ENCODE measurements at regions not wholly inside any gene's neighbourhood (a gene's known extent, or its start where the extent isn't known, plus 50 kb on each side); places are given as distances from the start of the nearest gene placed in this dataset.

GRCh38 chr4:54585321-54586000 is 72.3 kb upstream of the KIT start:
- TF ChIP-seq, protein P1, sequence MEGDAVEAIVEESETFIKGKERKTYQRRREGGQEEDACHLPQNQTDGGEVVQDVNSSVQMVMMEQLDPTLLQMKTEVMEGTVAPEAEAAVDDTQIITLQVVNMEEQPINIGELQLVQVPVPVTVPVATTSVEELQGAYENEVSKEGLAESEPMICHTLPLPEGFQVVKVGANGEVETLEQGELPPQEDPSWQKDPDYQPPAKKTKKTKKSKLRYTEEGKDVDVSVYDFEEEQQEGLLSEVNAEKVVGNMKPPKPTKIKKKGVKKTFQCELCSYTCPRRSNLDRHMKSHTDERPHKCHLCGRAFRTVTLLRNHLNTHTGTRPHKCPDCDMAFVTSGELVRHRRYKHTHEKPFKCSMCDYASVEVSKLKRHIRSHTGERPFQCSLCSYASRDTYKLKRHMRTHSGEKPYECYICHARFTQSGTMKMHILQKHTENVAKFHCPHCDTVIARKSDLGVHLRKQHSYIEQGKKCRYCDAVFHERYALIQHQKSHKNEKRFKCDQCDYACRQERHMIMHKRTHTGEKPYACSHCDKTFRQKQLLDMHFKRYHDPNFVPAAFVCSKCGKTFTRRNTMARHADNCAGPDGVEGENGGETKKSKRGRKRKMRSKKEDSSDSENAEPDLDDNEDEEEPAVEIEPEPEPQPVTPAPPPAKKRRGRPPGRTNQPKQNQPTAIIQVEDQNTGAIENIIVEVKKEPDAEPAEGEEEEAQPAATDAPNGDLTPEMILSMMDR (IDR thresholded peaks at IDR 0.05; ENCODE audit: insufficient read depth, low read depth, low read length, missing control alignments), result no peak
- DNase-seq (ENCODE audit: low read depth), result peak; percentile 29
- no peak overlapping the region for H3K4me3 ChIP-seq (ENCODE audit: low read length)

DNA sequence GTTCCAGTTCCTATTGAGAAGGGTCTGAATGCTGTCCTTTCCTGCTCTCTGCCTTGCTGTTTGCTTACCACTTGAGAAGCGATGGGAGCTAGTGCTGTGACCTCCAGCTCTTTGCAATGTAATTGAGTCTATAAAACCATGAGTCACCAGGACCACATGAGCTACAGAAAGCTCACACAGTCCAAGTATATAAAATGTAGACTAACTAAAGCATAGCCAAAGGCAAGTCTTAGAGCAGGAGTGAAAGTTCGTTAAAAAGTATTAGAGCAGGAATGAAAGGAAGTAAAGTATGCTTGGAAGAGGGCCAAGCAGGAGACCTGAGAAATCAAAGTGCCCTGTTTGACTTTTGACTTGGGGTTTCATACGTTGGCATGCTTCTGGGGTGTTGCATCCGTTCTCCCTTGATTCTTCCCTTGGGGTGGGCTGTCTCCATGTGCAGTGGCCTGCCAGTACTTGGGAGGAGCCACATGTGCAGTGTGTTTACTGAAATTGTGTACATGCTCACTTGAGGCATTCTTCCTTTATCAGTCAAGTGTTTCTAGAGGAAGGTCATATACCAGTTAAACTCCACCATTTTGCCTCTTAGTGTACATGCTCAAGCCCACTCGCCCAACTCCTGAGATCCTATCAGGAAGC is 71.3 kb upstream of the KIT start:
- DNase-seq (ENCODE audit: low read depth), result peak; percentile 44
- TF ChIP-seq, protein P1 (IDR thresholded peaks at IDR 0.05; ENCODE audit: insufficient read depth, low read depth, low read length, missing control alignments), result no peak
- no peak overlapping the region for H3K4me3 ChIP-seq (ENCODE audit: low read length)

GRCh38 chr4:54587107-54587891 is 70.5 kb upstream of the KIT start:
- TF ChIP-seq, protein P1 (IDR thresholded peaks at IDR 0.05; ENCODE audit: insufficient read depth, low read depth, low read length, missing control alignments), result no peak
- no peak for DNase-seq (ENCODE audit: low read depth)
- H3K4me3 ChIP-seq (ENCODE audit: low read length), result no peak overlapping the region

GRCh38 chr4:54588404-54588803 is 69.4 kb upstream of the KIT start:
- DNase-seq (ENCODE audit: low read depth), result peak; percentile 85
- TF ChIP-seq, protein P1 (IDR thresholded peaks at IDR 0.05; ENCODE audit: insufficient read depth, low read depth, low read length, missing control alignments), result no peak
- H3K4me3 ChIP-seq (ENCODE audit: low read length), result no peak overlapping the region

GRCh38 chr4:54589586-54589985 is 68.2 kb upstream of the KIT start:
- no peak for DNase-seq (ENCODE audit: low read depth)
- TF ChIP-seq, protein P1 (IDR thresholded peaks at IDR 0.05; ENCODE audit: insufficient read depth, low read depth, low read length, missing control alignments), result no peak
- no peak overlapping the region for H3K4me3 ChIP-seq (ENCODE audit: low read length)

DNA sequence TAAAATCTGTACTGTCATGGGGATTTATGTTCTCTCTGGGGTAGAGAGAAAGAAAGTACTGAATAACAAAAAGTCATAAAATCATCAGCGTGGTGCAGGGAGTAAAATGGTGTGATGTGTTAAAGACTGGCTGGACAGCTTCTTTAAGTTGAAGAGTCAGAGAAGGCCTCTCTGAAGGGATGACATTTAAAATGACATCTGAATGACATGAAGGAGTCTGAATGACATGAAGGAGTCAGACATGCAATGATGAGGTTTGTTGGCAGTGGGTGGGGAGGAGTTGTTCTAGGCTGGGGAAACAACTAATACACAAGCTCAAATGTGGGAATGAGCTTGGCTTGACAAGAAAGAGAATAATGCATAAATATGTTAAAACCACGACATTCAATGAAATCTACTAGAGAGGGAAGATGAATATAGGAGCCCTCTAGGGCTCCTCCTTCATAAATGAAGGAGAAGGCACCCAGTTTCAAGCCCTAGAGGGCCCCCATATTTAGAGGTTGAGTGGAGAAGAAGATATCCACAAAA is 63.9 kb upstream of the KIT start:
- no peak for DNase-seq (ENCODE audit: low read depth)
- TF ChIP-seq, protein P1 (IDR thresholded peaks at IDR 0.05; ENCODE audit: insufficient read depth, low read depth, low read length, missing control alignments), result no peak
- no peak overlapping the region for H3K4me3 ChIP-seq (ENCODE audit: low read length)

All from epithelial cell of esophagus (primary cell).